Gastrocnemius medialis (tissue), 4 donors: ENCODE measurements at regions not wholly inside any gene's neighbourhood (a gene's known extent, or its start where the extent isn't known, plus 50 kb on each side); places are given as distances from the start of the nearest gene placed in this dataset.

ENCODE experiments used
- POLR2A ChIP-seq, 2 donors: fragments of 450-650 bp; IDR thresholded peaks; one replicate each; pipeline ENCODE4 v1.6.1; 2017; ENCODE audit warnings: antibody characterized with exemption in 2 of 2, mild to moderate bottlenecking in 2 of 2, moderate library complexity in 2 of 2
- TF ChIP-seq, protein P1 (sequence below), 5 experiments: fragments of 450-650 bp in 3 of 5; fragments of 200-600 bp in 2 of 5; sonication (generic) in 2 of 5; IDR thresholded peaks in 4 of 5; conservative IDR thresholded peaks in 1 of 5; 1 replicate in 4 of 5; 2 replicates in 1 of 5; pipeline ENCODE4 v1.5.1; 2016 to 2019; ENCODE audit warnings: antibody characterized with exemption in 5 of 5, mild to moderate bottlenecking in 3 of 5, moderate library complexity in 3 of 5

DNA sequence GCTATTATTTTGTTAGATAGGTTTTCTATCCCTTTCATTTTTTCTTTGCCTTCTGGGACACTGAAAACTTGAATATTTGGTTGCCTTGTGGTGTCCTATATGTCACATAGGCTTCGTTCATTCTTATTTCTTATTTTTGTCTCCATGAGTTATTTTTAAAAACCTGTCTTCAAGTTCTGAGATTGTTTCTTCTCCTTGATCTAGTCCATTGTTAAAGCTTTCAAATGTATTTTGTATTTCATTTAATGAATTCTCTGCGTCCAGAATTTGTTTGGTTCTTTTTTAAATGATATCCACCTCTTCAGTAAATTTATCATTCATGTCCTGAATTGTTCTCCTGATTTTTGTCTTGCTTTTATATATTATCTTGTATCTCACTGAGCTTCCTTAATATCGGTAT is 243.2 kb upstream of the BMP2 start:
- TF ChIP-seq, protein P1, sequence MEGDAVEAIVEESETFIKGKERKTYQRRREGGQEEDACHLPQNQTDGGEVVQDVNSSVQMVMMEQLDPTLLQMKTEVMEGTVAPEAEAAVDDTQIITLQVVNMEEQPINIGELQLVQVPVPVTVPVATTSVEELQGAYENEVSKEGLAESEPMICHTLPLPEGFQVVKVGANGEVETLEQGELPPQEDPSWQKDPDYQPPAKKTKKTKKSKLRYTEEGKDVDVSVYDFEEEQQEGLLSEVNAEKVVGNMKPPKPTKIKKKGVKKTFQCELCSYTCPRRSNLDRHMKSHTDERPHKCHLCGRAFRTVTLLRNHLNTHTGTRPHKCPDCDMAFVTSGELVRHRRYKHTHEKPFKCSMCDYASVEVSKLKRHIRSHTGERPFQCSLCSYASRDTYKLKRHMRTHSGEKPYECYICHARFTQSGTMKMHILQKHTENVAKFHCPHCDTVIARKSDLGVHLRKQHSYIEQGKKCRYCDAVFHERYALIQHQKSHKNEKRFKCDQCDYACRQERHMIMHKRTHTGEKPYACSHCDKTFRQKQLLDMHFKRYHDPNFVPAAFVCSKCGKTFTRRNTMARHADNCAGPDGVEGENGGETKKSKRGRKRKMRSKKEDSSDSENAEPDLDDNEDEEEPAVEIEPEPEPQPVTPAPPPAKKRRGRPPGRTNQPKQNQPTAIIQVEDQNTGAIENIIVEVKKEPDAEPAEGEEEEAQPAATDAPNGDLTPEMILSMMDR (IDR thresholded peaks at IDR 0.05 in 4 of 5, conservative IDR thresholded peaks at IDR 0.05 in 1 of 5) = no peak
- no peak for TF ChIP-seq POLR2A (IDR thresholded peaks at IDR 0.05)
